ENCODE measurements at regions not wholly inside any gene's neighbourhood (a gene's known extent, or its start where the extent isn't known, plus 50 kb on each side); places are given as distances from the start of the nearest gene placed in this dataset.

DNA sequence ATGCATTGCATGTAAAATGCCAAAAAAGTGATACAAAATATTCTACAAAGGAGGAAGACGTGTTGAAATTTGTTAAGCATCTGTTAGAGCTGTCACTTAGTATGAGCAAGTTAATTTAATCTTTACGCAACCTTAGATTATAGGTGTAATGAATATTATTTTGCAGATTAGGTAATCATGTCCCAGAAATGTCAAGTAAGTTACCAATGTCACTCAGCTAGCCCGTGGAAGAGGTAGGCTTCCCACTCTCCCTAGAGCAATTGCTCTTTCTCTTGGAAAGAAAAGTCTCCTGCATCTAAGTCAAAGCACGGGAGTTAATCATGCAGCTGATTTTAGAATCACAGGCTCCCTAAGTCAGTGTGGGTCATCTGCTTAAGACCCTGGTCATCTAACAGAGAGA lies 830.4 kb upstream of the IGFBP3 start:
- CTCF ChIA-PET (ENCODE audit: unreplicated experiment) = no interaction called here
- H3K36me3 ChIP-seq (ENCODE audit: insufficient read depth, low read length) = no peaks in the 10 kb centered on the region
- H3K4me3 ChIP-seq (ENCODE audit: low read depth, low read length, poor library complexity, severe bottlenecking) = no peak overlapping the region
- no peaks in the 10 kb centered on the region for H3K4me1 ChIP-seq (ENCODE audit: insufficient read depth, low read length, poor library complexity, severe bottlenecking)
- H2AFZ ChIP-seq (ENCODE audit: low read length) = no peak overlapping the region
- no peaks in the 10 kb centered on the region for H4K20me1 ChIP-seq (ENCODE audit: insufficient read depth, low read length)
- no peak for DNase-seq (ENCODE audit: low spot score)
- no TSS peak for BruUV-seq (replicated peaks)
- intact Hi-C loops (cut with micrococcal nuclease; ENCODE audit: unreplicated experiment) = no loop called here
- no peak overlapping the region for H3K4me2 ChIP-seq (ENCODE audit: low read length)
- no peak overlapping the region for H3K27ac ChIP-seq (ENCODE audit: low read depth, low read length, poor library complexity, severe bottlenecking)
- H3K9me3 ChIP-seq (ENCODE audit: low read length) = no peaks in the 10 kb centered on the region
- POLR2A ChIA-PET = no interaction called here
- H3K79me2 ChIP-seq (ENCODE audit: insufficient read depth, low read depth, low read length) = no peaks in the 10 kb centered on the region
- H3K9me2 ChIP-seq (ENCODE audit: insufficient read depth, low read length) = no peaks in the 10 kb centered on the region
- TF ChIP-seq, protein P1, sequence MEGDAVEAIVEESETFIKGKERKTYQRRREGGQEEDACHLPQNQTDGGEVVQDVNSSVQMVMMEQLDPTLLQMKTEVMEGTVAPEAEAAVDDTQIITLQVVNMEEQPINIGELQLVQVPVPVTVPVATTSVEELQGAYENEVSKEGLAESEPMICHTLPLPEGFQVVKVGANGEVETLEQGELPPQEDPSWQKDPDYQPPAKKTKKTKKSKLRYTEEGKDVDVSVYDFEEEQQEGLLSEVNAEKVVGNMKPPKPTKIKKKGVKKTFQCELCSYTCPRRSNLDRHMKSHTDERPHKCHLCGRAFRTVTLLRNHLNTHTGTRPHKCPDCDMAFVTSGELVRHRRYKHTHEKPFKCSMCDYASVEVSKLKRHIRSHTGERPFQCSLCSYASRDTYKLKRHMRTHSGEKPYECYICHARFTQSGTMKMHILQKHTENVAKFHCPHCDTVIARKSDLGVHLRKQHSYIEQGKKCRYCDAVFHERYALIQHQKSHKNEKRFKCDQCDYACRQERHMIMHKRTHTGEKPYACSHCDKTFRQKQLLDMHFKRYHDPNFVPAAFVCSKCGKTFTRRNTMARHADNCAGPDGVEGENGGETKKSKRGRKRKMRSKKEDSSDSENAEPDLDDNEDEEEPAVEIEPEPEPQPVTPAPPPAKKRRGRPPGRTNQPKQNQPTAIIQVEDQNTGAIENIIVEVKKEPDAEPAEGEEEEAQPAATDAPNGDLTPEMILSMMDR (conservative IDR thresholded peaks at IDR 0.05; ENCODE audit: low read length) = no peak
- TF ChIP-seq EZH2phosphoT487 (IDR thresholded peaks at IDR 0.05; ENCODE audit: borderline replicate concordance, low read depth, low read length) = no peak

DNA sequence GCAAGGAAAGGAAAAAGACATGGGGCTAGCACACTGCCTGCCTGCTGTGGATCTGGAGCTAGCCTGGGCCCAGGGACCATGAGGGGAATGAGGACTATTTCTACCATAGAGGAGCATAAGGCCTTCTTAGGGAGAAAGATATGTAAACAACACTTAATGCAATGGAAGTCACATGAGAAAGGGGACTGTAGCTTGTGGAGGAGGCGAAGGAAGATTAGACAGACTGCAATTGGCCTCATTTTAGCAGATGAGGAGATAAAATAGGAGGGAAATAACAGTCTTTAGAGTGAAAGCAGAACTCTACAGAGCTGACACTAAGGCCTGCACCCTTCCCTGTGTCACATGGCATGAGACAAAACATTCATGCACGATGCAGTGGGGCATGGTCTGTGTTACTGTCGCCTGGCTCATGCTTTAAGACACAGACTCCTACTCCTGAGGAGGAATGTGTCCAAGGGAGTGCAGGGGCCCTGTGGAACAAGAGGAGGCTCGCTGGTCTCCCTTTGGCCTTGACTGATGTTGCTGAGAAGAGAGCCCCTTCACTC lies 829.3 kb upstream of the IGFBP3 start:
- Histone ChIP-seq H3K4me1 (ENCODE audit: insufficient read depth, low read length, poor library complexity, severe bottlenecking) (no peaks in the 10 kb centered on the region), H3K9me2 (ENCODE audit: insufficient read depth, low read length) (no peaks in the 10 kb centered on the region), H2AFZ (ENCODE audit: low read length) (no peak overlapping the region), H3K9me3 (ENCODE audit: low read length) (no peaks in the 10 kb centered on the region), H3K79me2 (ENCODE audit: insufficient read depth, low read depth, low read length) (no peaks in the 10 kb centered on the region), H3K27ac (ENCODE audit: low read depth, low read length, poor library complexity, severe bottlenecking) (no peak overlapping the region), H3K4me3 (ENCODE audit: low read depth, low read length, poor library complexity, severe bottlenecking) (no peak overlapping the region), H3K4me2 (ENCODE audit: low read length) (no peak overlapping the region), H4K20me1 (ENCODE audit: insufficient read depth, low read length) (no peaks in the 10 kb centered on the region), H3K36me3 (ENCODE audit: insufficient read depth, low read length) (no peaks in the 10 kb centered on the region)
- DNase-seq (ENCODE audit: low spot score) = no peak
- ChIA-PET CTCF (ENCODE audit: unreplicated experiment) (no interaction called here), POLR2A (no interaction called here)
- intact Hi-C loops (cut with micrococcal nuclease; ENCODE audit: unreplicated experiment) = no loop called here
- BruUV-seq (replicated peaks) = no TSS peak
- TF ChIP-seq EZH2phosphoT487 (IDR thresholded peaks at IDR 0.05; ENCODE audit: borderline replicate concordance, low read depth, low read length) = no peak
- TF ChIP-seq, protein P1 (conservative IDR thresholded peaks at IDR 0.05; ENCODE audit: low read length) = no peak

- Histone ChIP-seq H3K4me2 (ENCODE audit: low read length) (no peak overlapping the region), H3K79me2 (ENCODE audit: insufficient read depth, low read depth, low read length) (no peaks in the 10 kb centered on the region), H3K9me3 (ENCODE audit: low read length) (no peaks in the 10 kb centered on the region), H3K27ac (ENCODE audit: low read depth, low read length, poor library complexity, severe bottlenecking) (no peak overlapping the region), H3K9me2 (ENCODE audit: insufficient read depth, low read length) (no peaks in the 10 kb centered on the region), H3K4me1 (ENCODE audit: insufficient read depth, low read length, poor library complexity, severe bottlenecking) (no peaks in the 10 kb centered on the region), H2AFZ (ENCODE audit: low read length) (no peak overlapping the region), H4K20me1 (ENCODE audit: insufficient read depth, low read length) (no peaks in the 10 kb centered on the region), H3K4me3 (ENCODE audit: low read depth, low read length, poor library complexity, severe bottlenecking) (no peak overlapping the region), H3K36me3 (ENCODE audit: insufficient read depth, low read length) (no peaks in the 10 kb centered on the region)
- intact Hi-C loops (cut with micrococcal nuclease; ENCODE audit: unreplicated experiment) = no loop called here
- no peak for DNase-seq (ENCODE audit: low spot score)
- BruUV-seq (replicated peaks) = no TSS peak
- CTCF ChIA-PET (ENCODE audit: unreplicated experiment) = no interaction called here
- POLR2A ChIA-PET = no interaction called here
- no peak for TF ChIP-seq EZH2phosphoT487 (IDR thresholded peaks at IDR 0.05; ENCODE audit: borderline replicate concordance, low read depth, low read length)
- TF ChIP-seq, protein P1 (conservative IDR thresholded peaks at IDR 0.05; ENCODE audit: low read length) = no peak
Observed at GRCh38 chr7:46747869-46748576, 827.0 kb upstream of the IGFBP3 start.
